Esophagus squamous epithelium (tissue), 5 donors: ENCODE measurements at regions not wholly inside any gene's neighbourhood (a gene's known extent, or its start where the extent isn't known, plus 50 kb on each side); places are given as distances from the start of the nearest gene placed in this dataset.

ENCODE experiments used
- DNase-seq: peaks from one replicate; lab custom pipeline; 2025; lab: John Stamatoyannopoulos, UW
- H3K27ac ChIP-seq, 4 donors: fragments of 200-600 bp; sonication (generic); one replicate each; pipeline ENCODE4 v1.5.1; 2016 to 2019; ENCODE audit warnings: mild to moderate bottlenecking in 1 of 4
- H3K27me3 ChIP-seq, 4 donors: fragments of 200-600 bp; sonication (generic); 1 replicate in 3 of 4; 2 replicates in 1 of 4; pipeline versions ENCODE4 v1.5.1 to v1.6.0; 2017 to 2021; ENCODE audit warnings: antibody characterized with exemption in 1 of 4
- H3K36me3 ChIP-seq, 3 donors: fragments of 200-600 bp; sonication (generic); one replicate each; pipeline ENCODE4 v1.5.1; 2016 to 2019
- H3K4me1 ChIP-seq, 3 donors: fragments of 200-600 bp; sonication (generic); one replicate each; pipeline ENCODE4 v1.5.1; 2017 to 2019
- H3K4me3 ChIP-seq, 4 donors: fragments of 200-600 bp; sonication (generic); 1 replicate in 3 of 4; 2 replicates in 1 of 4; pipeline ENCODE4 v1.5.1; 2016 to 2019; ENCODE audit warnings: mild to moderate bottlenecking in 2 of 4, moderate library complexity in 1 of 4
- H3K9me3 ChIP-seq, 3 donors: fragments of 200-600 bp; sonication (generic); one replicate each; pipeline ENCODE4 v1.5.1; 2016 to 2019
- POLR2A ChIP-seq, 4 donors: fragments of 450-650 bp; IDR thresholded peaks; one replicate each; pipeline ENCODE4 v1.6.1; 2017; ENCODE audit warnings: antibody characterized with exemption in 4 of 4, mild to moderate bottlenecking in 4 of 4, moderate library complexity in 3 of 4
- WGBS, 2 donors: methylation state at CpG; one replicate each; pipeline ENCODE4 v1.1.5; 2018; 5-methylcytosine and 5-hydroxymethylcytosine counted together
- intact Hi-C: fragments of 100-400 bp; cut with DNase I; formaldehyde crosslinking; loops from one replicate; pipeline ENCODE4 v1.15.0; 2022
- TF ChIP-seq, protein P1 (sequence below), 6 experiments: fragments of 450-650 bp in 4 of 6; fragments of 200-600 bp in 2 of 6; sonication (generic) in 2 of 6; IDR thresholded peaks; one replicate each; pipeline ENCODE4 v1.5.1; 2016 to 2019; ENCODE audit warnings: antibody characterized with exemption in 6 of 6, mild to moderate bottlenecking in 4 of 6, moderate library complexity in 4 of 6
- donor health status: DM: yes; HTN: yes; CAD: no.

DNA sequence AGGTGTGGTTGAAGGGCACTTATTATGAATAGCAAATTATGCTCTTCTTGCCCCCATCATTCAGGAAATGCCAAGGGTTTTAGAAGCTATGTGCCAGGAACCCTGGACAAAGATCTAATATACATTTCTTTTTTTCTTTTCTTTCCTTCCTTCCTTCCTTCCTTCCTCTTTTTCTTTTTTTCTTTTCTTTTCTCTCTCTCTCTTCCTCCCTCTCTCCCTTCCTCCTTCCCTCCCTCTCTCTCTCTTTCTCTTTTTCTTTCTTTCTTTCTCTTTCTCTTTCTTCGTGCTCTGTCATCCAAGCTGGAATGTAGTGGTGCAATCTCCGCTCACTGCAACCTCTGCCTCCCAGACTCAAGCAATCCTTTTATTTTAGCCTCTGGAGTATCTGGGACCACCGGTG is 66.1 kb upstream of the CSRP2 start:
- H3K27me3 ChIP-seq: no peaks in the 10 kb centered on the region
- TF ChIP-seq POLR2A (IDR thresholded peaks at IDR 0.05): no peak
- TF ChIP-seq, protein P1, sequence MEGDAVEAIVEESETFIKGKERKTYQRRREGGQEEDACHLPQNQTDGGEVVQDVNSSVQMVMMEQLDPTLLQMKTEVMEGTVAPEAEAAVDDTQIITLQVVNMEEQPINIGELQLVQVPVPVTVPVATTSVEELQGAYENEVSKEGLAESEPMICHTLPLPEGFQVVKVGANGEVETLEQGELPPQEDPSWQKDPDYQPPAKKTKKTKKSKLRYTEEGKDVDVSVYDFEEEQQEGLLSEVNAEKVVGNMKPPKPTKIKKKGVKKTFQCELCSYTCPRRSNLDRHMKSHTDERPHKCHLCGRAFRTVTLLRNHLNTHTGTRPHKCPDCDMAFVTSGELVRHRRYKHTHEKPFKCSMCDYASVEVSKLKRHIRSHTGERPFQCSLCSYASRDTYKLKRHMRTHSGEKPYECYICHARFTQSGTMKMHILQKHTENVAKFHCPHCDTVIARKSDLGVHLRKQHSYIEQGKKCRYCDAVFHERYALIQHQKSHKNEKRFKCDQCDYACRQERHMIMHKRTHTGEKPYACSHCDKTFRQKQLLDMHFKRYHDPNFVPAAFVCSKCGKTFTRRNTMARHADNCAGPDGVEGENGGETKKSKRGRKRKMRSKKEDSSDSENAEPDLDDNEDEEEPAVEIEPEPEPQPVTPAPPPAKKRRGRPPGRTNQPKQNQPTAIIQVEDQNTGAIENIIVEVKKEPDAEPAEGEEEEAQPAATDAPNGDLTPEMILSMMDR (IDR thresholded peaks at IDR 0.05): no peak
- no peak for DNase-seq
- no peaks in the 10 kb centered on the region for H3K36me3 ChIP-seq
- WGBS, 2 donors: 56 to 63% methylated on average over 3 of the region's 3 CpGs
- H3K27ac ChIP-seq: no peak overlapping the region
- no peak overlapping the region for H3K4me3 ChIP-seq
- no peaks in the 10 kb centered on the region for H3K9me3 ChIP-seq
- intact Hi-C loops: loop anchor here (10.0 kb wide), 1 partner anchor 70 kb away; no protein-coding TSS in a partner anchor
- no peaks in the 10 kb centered on the region for H3K4me1 ChIP-seq

DNA sequence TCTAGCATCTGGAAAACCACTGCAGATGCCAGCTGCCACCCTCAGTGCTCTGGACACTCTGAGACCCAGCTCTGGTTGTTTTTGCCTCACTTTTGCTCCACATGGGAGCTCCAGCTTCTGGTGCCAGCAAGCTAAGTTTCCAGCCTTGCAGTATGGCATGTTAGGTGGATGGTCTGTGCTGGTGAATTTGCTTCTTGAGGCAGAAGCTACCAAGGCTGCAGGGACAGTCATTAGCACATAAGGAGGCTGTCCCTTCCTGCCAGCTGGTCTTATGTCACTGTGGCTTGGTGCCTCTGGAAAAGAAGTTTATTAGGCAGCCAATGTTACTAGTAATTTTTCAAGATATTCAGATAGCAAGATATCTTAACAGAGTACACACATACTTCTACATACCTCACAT is 64.2 kb upstream of the CSRP2 start:
- Histone ChIP-seq H3K4me1 (no peaks in the 10 kb centered on the region), H3K27me3 (no peaks in the 10 kb centered on the region), H3K9me3 (no peaks in the 10 kb centered on the region), H3K27ac (no peak overlapping the region), H3K4me3 (no peak overlapping the region), H3K36me3 (no peaks in the 10 kb centered on the region)
- no peak for DNase-seq
- TF ChIP-seq POLR2A (IDR thresholded peaks at IDR 0.05): no peak
- TF ChIP-seq, protein P1 (IDR thresholded peaks at IDR 0.05): no peak
- intact Hi-C loops: loop anchor here (10.0 kb wide), 1 partner anchor 72 kb away; no protein-coding TSS in a partner anchor

DNA sequence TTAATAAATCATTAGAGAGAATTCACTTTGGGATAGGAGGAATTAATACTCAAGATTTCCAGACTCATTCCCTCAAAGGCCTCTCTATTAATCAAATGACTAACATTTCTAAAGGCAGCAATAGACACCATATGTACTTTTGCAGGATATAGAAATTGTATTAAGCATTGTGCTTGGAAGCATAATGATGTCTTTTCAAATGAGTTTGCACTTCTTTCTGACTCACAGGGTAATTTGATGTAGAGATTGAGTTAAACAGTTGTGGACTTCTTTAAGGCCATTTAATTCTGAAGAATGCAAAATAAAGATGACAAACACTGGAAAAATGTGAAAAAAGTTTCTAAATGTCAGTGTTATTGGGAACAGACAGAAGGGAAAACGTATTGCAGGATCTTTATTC is 63.4 kb upstream of the CSRP2 start:
- H3K36me3 ChIP-seq: no peaks in the 10 kb centered on the region
- H3K4me1 ChIP-seq: no peaks in the 10 kb centered on the region
- H3K4me3 ChIP-seq: no peak overlapping the region
- no peak for DNase-seq
- H3K27ac ChIP-seq: no peak overlapping the region
- no peaks in the 10 kb centered on the region for H3K27me3 ChIP-seq
- 23 to 37% methylated on average over 1 of the region's 1 CpG for WGBS, 2 donors
- TF ChIP-seq, protein P1 (IDR thresholded peaks at IDR 0.05): no peak
- TF ChIP-seq POLR2A (IDR thresholded peaks at IDR 0.05): no peak
- no peaks in the 10 kb centered on the region for H3K9me3 ChIP-seq
- intact Hi-C loops: loop anchor here (10.0 kb wide), 1 partner anchor 73 kb away; no protein-coding TSS in a partner anchor

DNA sequence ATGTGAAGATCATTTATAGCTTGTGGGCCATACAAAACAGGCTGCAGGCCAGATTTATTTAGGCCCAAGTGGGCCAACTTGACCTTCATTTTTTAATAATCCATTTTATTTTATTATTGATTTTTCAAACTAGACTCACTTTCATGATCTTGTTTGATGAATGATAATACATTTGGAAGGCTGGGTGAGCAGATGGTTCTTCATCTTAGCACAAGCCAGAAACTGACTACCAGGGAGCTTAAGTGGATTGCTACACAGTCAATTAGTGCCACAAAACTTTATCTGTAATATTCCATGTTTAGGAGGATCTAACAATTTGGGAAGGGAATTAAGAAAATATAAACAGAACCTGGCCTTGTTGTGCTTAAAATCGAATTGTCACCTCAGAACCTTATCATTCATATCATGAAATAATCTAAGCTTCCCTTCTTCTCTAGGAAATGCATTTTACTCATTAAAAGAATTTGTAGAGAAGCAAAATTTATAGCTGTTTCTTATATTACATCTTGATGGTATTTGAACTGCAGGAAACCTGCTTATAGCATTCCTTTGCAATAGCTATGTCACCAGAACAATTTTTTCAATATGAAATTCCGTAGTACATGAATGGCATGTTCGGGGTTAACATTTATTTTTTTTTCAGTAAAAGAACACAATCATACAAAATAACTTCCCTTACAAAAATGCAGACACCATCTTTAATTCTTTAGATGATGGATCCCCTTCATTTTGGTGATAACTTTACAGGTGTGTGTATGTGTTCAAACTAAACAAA is 62.0 kb upstream of the CSRP2 start:
- WGBS, 2 donors: 80 to 89% methylated on average over 3 of the region's 3 CpGs
- intact Hi-C loops: loop anchor here (10.0 kb wide), 1 partner anchor 74 kb away; no protein-coding TSS in a partner anchor

DNA sequence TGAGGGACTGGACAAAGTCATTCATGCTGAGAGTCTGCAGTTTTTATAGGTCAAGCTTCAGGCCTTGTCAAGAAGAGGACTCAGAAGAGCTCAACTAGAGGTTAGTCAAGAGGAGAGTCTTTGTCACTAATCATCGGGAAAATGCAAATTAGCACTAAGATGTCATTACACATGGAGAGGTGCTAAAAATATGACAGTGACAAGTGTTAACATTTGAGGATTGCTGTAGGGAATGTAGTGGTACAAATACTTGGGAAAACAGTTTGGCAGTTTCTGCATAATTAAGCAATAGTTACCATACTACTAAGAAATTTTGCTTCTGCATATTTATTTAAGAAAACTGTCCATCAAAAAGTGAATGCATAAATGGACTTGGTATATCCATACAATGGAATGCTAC is 60.9 kb upstream of the CSRP2 start:
- no peak for TF ChIP-seq POLR2A (IDR thresholded peaks at IDR 0.05)
- TF ChIP-seq, protein P1 (IDR thresholded peaks at IDR 0.05): no peak
- DNase-seq: no peak
- no peak overlapping the region for H3K4me3 ChIP-seq
- no peaks in the 10 kb centered on the region for H3K4me1 ChIP-seq
- no peak overlapping the region for H3K27ac ChIP-seq
- H3K27me3 ChIP-seq: no peaks in the 10 kb centered on the region
- H3K9me3 ChIP-seq: no peaks in the 10 kb centered on the region
- no peaks in the 10 kb centered on the region for H3K36me3 ChIP-seq
- 50 to 85% methylated on average over 1 of the region's 1 CpG for WGBS, 2 donors
- intact Hi-C loops: loop anchor here (10.0 kb wide), 1 partner anchor 75 kb away; no protein-coding TSS in a partner anchor

More for the DNA sequence above, 62.0 kb upstream of the CSRP2 start:
- Histone ChIP-seq H3K36me3 (no peaks in the 10 kb centered on the region), H3K4me3 (no peak overlapping the region), H3K27ac (no peak overlapping the region), H3K9me3 (no peaks in the 10 kb centered on the region), H3K4me1 (no peaks in the 10 kb centered on the region), H3K27me3 (no peaks in the 10 kb centered on the region)
- no peak for DNase-seq
- TF ChIP-seq POLR2A (IDR thresholded peaks at IDR 0.05): no peak
- TF ChIP-seq, protein P1 (IDR thresholded peaks at IDR 0.05): no peak
